HCT116 (cell line): ENCODE measurements at regions not wholly inside any gene's neighbourhood (a gene's known extent, or its start where the extent isn't known, plus 50 kb on each side); places are given as distances from the start of the nearest gene placed in this dataset.

ENCODE experiments used
- ATAC-seq: fragments of 200-7000 bp; cut with Tn5 transposase; 2 replicates; pipeline ENCODE4 v1.9.1; 2020; ENCODE audit warnings: mild to moderate bottlenecking, moderate library complexity
- BruUV-seq: library from RNA; stranded (reverse); fragments of 400-500 nt; replicated peaks from 2 replicates; lab custom pipeline; 2021; lab: Mats Ljungman, UMichigan
- CTCF ChIA-PET: fragments of 300-600 bp; sonication (Branson Sonifier 250); formaldehyde crosslinking; loops from one replicate; lab custom pipeline; 2021; ENCODE audit warnings: antibody characterized with exemption; lab: Charles Lee
- POLR2A ChIA-PET: fragments of 300-600, 350-600 bp; sonication (Branson Sonifier 250); formaldehyde crosslinking; loops from one replicate; lab custom pipeline; 2021; ENCODE audit warnings: antibody characterized with exemption; lab: Charles Lee
- RAD21 ChIA-PET, 2 experiments: fragments of 300-600 bp; sonication (Branson Sonifier 250); formaldehyde crosslinking; loops; one replicate each; lab custom pipeline; 2023; ENCODE audit warnings: low total read pairs in 2 of 2; ENCODE audit not compliant: uncharacterized antibody in 2 of 2, unreplicated experiment in 2 of 2, low non-redundant PET in 1 of 2; lab: Charles Lee
- DNase-seq: peaks from one replicate; pipeline ENCODE4 v3.0.0-alpha.2; 2010; ENCODE audit warnings: low read depth, low spot score
- H2AFZ ChIP-seq: fragments of 200-600 bp; shearing (Covaris generic), sonication (generic); 2 replicates; pipeline ENCODE4 v1.6.1; 2017; ENCODE audit warnings: low read depth, mixed run types, mixed read lengths, antibody characterized with exemption, low read length; ENCODE audit not compliant: poor library complexity, severe bottlenecking
- H3K27ac ChIP-seq: 2 replicates; pipeline ENCODE4 v1.5.1; 2012; ENCODE audit warnings: low read depth, low read length
- H3K27me3 ChIP-seq: fragments of 200-600 bp; sonication (generic); 2 replicates; pipeline ENCODE4 v1.6.1; 2016; ENCODE audit warnings: mixed run types, low read length, mixed read lengths; ENCODE audit not compliant: insufficient read depth
- H3K36me3 ChIP-seq, 2 experiments: fragments of 200-500 bp in 1 of 2; fragments of 200-600 bp in 1 of 2; sonication (Bioruptor generic) in 1 of 2; sonication (generic) in 1 of 2; 2 replicates each; pipeline versions ENCODE4 v1.5.1 to v1.6.1; 2014 to 2016; ENCODE audit warnings: low read length in 2 of 2, inconsistent platforms in 1 of 2, mixed read lengths in 1 of 2, mixed run types in 1 of 2; ENCODE audit not compliant: insufficient read depth in 2 of 2, control insufficient read depth in 1 of 2
- H3K4me1 ChIP-seq, 2 experiments: fragments of 200-600 bp in 1 of 2; sonication (generic) in 1 of 2; 2 replicates each; pipeline versions ENCODE4 v1.5.1 to v1.6.1; 2012 to 2017; ENCODE audit warnings: low read length in 2 of 2, inconsistent platforms in 1 of 2, mild to moderate bottlenecking in 1 of 2, mixed read lengths in 1 of 2, mixed run types in 1 of 2, moderate library complexity in 1 of 2; ENCODE audit not compliant: insufficient read depth in 2 of 2, control insufficient read depth in 1 of 2
- H3K4me2 ChIP-seq: fragments of 200-600 bp; sonication (generic); 2 replicates; pipeline ENCODE4 v1.6.1; 2017; ENCODE audit warnings: mixed run types, low read length, mixed read lengths
- H3K4me3 ChIP-seq, 2 experiments: fragments of 200-600 bp in 1 of 2; sonication (generic) in 1 of 2; replicated peaks in 1 of 2; 2 replicates each; pipeline ENCODE4 v1.5.1; 2011 to 2016; ENCODE audit warnings: low read length in 2 of 2, control low read depth in 1 of 2, low read depth in 1 of 2, mild to moderate bottlenecking in 1 of 2, mixed read lengths in 1 of 2, mixed run types in 1 of 2
- H3K79me2 ChIP-seq: fragments of 200-600 bp; sonication (generic); 2 replicates; pipeline ENCODE4 v1.6.1; 2017; ENCODE audit warnings: mild to moderate bottlenecking, mixed run types, low read length, moderate library complexity, mixed read lengths; ENCODE audit not compliant: insufficient read depth
- H3K9ac ChIP-seq: fragments of 200-600 bp; sonication (generic); 2 replicates; pipeline ENCODE4 v1.6.1; 2016; ENCODE audit warnings: low read length, mixed read lengths
- H3K9me2 ChIP-seq: fragments of 200-600 bp; sonication (generic), shearing (Covaris generic); 2 replicates; pipeline ENCODE4 v1.6.1; 2017; ENCODE audit warnings: mixed run types, mild to moderate bottlenecking, moderate library complexity; ENCODE audit not compliant: insufficient read depth
- H3K9me3 ChIP-seq, 2 experiments: fragments of 200-500 bp in 1 of 2; fragments of 200-600 bp in 1 of 2; sonication (Bioruptor generic) in 1 of 2; sonication (generic) in 1 of 2; 2 replicates each; pipeline ENCODE4 v1.6.1; 2014 to 2017; ENCODE audit warnings: low read length in 2 of 2, mixed read lengths in 2 of 2, inconsistent platforms in 1 of 2, low read depth in 1 of 2, mild to moderate bottlenecking in 1 of 2, mixed run types in 1 of 2, moderate library complexity in 1 of 2; ENCODE audit not compliant: control insufficient read depth in 1 of 2, insufficient read depth in 1 of 2
- H4K20me1 ChIP-seq: fragments of 200-600 bp; sonication (generic), shearing (Covaris generic); 2 replicates; pipeline ENCODE4 v1.6.1; 2017; ENCODE audit warnings: mixed run types, mild to moderate bottlenecking, moderate library complexity; ENCODE audit not compliant: insufficient read depth
- EGR1 ChIP-seq: IDR thresholded peaks from 2 replicates; pipeline ENCODE4 v1.6.1; 2012; ENCODE audit warnings: low read depth
- POLR2AphosphoS5 ChIP-seq: IDR thresholded peaks from 2 replicates; pipeline ENCODE4 v1.6.1; 2011; ENCODE audit warnings: mild to moderate bottlenecking, low read depth, low read length, moderate library complexity
- RAD21 ChIP-seq: IDR thresholded peaks from 2 replicates; pipeline ENCODE4 v1.6.1; 2012; ENCODE audit warnings: low read depth, mild to moderate bottlenecking
- ZFX ChIP-seq: fragments of 450-650 bp; IDR thresholded peaks from 2 replicates; pipeline ENCODE4 v1.6.1; 2017
- ZNF274 ChIP-seq: fragments of 200-500 bp; sonication (Bioruptor generic); IDR thresholded peaks from 2 replicates; pipeline ENCODE4 v1.6.1; 2014; ENCODE audit warnings: mild to moderate bottlenecking, low read depth, low read length, inconsistent platforms
- intact Hi-C: fragments of 100-400 bp; cut with micrococcal nuclease; formaldehyde crosslinking; loops from 2 replicates; pipeline ENCODE4 v1.10.0; 2022
- TF ChIP-seq, protein P1 (sequence below): IDR thresholded peaks from 2 replicates; pipeline ENCODE4 v1.6.1; 2012; ENCODE audit warnings: low read depth
- TF ChIP-seq, protein P2 (sequence below): IDR thresholded peaks from 2 replicates; pipeline ENCODE4 v1.6.1; 2012
- TF ChIP-seq, protein P3 (sequence below): IDR thresholded peaks from 2 replicates; pipeline ENCODE4 v1.6.1; 2011; ENCODE audit warnings: mild to moderate bottlenecking, low read length, moderate library complexity; ENCODE audit not compliant: insufficient replicate concordance; ENCODE audit errors: extremely low read depth

DNA sequence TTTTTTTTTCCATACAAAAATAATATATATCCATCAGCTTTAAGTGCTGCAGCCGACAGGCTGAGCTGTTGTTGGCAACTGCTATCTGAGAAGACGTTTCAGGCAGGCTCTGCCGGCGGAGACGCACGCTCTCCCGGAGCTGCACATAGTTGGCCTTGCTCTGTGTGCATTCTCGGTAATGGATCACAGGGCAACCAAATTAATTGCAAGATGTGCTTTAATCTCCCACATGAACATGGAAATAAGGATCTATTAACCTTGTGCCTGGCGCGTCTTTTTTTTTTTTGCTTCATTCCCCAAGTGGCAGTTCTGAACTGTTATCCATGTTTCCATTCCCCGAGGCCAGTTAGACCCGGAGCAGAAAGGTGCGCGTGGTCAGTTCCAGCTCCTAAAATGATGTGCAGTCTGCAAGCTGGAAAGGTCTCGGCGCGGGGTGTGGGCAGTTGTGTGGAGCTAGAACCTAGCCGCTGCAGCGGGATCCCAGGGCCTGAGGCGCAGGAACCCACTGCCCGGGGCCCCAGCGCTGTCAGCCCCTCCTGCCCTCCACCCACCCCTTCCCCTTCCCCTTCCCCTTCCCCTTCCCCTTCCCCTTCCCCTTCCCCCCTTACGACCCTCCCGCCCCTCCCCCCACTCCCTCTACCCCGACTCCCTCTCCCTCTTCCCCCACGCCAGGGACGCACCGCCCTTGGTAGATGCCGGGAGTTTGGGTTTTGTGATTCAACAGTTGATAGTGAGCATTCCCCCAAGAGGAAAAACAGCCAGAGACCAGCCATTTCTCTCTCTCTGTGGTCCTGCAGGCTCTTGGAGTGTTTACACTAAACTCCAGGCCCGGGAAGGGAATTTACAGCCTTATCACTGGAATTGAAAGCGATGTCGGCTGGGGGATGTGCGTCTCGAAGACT is 137.8 kb downstream of the CEP120 start:
- TF ChIP-seq ZFX: no peak
- TF ChIP-seq, protein P1, sequence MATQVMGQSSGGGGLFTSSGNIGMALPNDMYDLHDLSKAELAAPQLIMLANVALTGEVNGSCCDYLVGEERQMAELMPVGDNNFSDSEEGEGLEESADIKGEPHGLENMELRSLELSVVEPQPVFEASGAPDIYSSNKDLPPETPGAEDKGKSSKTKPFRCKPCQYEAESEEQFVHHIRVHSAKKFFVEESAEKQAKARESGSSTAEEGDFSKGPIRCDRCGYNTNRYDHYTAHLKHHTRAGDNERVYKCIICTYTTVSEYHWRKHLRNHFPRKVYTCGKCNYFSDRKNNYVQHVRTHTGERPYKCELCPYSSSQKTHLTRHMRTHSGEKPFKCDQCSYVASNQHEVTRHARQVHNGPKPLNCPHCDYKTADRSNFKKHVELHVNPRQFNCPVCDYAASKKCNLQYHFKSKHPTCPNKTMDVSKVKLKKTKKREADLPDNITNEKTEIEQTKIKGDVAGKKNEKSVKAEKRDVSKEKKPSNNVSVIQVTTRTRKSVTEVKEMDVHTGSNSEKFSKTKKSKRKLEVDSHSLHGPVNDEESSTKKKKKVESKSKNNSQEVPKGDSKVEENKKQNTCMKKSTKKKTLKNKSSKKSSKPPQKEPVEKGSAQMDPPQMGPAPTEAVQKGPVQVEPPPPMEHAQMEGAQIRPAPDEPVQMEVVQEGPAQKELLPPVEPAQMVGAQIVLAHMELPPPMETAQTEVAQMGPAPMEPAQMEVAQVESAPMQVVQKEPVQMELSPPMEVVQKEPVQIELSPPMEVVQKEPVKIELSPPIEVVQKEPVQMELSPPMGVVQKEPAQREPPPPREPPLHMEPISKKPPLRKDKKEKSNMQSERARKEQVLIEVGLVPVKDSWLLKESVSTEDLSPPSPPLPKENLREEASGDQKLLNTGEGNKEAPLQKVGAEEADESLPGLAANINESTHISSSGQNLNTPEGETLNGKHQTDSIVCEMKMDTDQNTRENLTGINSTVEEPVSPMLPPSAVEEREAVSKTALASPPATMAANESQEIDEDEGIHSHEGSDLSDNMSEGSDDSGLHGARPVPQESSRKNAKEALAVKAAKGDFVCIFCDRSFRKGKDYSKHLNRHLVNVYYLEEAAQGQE: no peak
- no peak for TF ChIP-seq EGR1
- TF ChIP-seq RAD21: no peak
- no peak for TF ChIP-seq POLR2AphosphoS5
- TF ChIP-seq, protein P2, sequence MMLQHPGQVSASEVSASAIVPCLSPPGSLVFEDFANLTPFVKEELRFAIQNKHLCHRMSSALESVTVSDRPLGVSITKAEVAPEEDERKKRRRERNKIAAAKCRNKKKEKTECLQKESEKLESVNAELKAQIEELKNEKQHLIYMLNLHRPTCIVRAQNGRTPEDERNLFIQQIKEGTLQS: no peak
- no peak for TF ChIP-seq ZNF274
- TF ChIP-seq, protein P3, sequence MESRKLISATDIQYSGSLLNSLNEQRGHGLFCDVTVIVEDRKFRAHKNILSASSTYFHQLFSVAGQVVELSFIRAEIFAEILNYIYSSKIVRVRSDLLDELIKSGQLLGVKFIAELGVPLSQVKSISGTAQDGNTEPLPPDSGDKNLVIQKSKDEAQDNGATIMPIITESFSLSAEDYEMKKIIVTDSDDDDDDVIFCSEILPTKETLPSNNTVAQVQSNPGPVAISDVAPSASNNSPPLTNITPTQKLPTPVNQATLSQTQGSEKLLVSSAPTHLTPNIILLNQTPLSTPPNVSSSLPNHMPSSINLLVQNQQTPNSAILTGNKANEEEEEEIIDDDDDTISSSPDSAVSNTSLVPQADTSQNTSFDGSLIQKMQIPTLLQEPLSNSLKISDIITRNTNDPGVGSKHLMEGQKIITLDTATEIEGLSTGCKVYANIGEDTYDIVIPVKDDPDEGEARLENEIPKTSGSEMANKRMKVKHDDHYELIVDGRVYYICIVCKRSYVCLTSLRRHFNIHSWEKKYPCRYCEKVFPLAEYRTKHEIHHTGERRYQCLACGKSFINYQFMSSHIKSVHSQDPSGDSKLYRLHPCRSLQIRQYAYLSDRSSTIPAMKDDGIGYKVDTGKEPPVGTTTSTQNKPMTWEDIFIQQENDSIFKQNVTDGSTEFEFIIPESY: no peak
- no peak overlapping the region for H3K27ac ChIP-seq
- intact Hi-C loops: no loop called here
- ATAC-seq (no peak), DNase-seq (no peak)
- H3K9ac ChIP-seq: no peak overlapping the region
- no peaks in the 10 kb centered on the region for H3K36me3 ChIP-seq
- H3K9me2 ChIP-seq: no peaks in the 10 kb centered on the region
- no TSS peak for BruUV-seq
- no peaks in the 10 kb centered on the region for H3K79me2 ChIP-seq
- no peak overlapping the region for H3K4me3 ChIP-seq
- no peak overlapping the region for H2AFZ ChIP-seq
- no peaks in the 10 kb centered on the region for H3K4me1 ChIP-seq
- ChIA-PET CTCF (no interaction called here), RAD21 (no interaction called here), POLR2A (no interaction called here)
- no peaks in the 10 kb centered on the region for H3K9me3 ChIP-seq
- H3K27me3 ChIP-seq: no peaks in the 10 kb centered on the region
- no peak overlapping the region for H3K4me2 ChIP-seq
- no peaks in the 10 kb centered on the region for H4K20me1 ChIP-seq
